ENCODE measurements at regions not wholly inside any gene's neighbourhood (a gene's known extent, or its start where the extent isn't known, plus 50 kb on each side); places are given as distances from the start of the nearest gene placed in this dataset.
"Not testable (repeated sequence)": the region's sequence is repeated elsewhere in the genome, so short reads cannot be mapped to it uniquely, and the experiment has no call there.

DNA sequence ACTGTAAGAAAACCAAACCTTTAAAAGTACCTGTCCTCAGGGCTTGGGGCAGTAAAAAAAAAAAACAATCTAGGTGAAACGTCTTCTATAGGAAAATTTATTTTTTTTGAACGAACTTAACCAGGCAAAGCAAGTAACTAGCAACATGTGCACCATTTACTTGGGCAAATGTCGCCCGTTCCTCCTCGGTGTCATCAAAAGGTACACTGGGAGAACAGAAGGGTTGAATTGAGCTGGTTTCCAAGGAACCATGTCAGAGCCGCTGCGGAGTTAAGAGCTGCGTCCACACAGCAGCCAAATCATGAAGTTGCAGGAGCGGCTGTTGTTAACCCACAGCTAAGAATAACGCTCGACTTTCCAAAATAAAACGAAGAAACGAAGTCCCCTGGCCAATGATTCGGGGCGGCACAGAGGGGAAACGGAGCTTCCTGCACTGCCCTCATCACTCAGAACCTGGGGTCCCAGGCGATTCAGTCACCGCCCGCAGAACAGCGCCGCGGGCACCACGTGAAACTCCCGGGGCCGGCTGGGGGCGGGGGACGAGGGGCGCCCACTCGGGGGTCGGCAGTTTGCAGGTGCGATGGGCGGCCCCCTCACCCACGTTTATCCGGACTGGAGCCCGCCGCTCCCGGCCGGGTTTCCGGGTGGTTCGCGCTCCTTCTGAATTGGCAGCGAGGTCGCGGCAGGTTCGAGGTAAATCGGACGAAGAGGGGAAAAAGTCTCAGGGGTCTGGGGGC, 53.6 kb upstream of the PLGLB1 start:
- DNase-seq: not testable (repeated sequence)

DNA sequence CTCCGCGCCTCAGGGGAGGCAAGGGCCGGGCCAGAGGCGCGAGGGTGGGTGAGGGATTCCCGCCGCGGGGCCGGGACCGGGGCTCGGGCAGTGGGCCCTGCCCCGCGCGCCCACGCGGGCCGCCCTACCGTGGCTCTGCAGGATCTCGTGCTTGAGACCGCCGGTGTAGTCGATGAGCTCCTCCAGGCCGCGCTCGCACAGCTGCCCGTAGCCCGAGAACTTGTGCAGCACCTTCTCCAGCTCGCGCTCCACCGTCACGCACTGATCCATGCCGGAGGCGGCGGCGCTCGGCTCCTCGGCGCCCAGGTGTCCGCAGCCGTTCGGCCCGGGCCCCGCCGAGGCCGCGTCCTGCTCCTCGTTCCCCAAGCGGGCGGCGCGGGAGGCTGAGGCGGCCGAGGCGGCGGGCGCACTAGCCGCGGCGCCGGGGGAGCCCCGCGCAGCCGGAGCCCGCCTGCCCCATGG, 54.2 kb upstream of the PLGLB1 start:
- DNase-seq: peak; percentile 37

- DNase-seq: peak; percentile 91
These were observed 54.8 kb upstream of the PLGLB1 start for GRCh38 chr2:87076253-87077123.

GRCh38 chr2:87077124-87077446, 55.4 kb upstream of the PLGLB1 start:
- DNase-seq: not testable (repeated sequence)

- not testable (repeated sequence) for DNase-seq
These were observed 60.1 kb upstream of the PLGLB1 start for GRCh38 chr2:87081727-87082126.

- not testable (repeated sequence) for DNase-seq
These were observed 66.4 kb upstream of the PLGLB1 start for GRCh38 chr2:87088079-87088478.

- DNase-seq: not testable (repeated sequence)
These were observed 67.8 kb upstream of the PLGLB1 start for GRCh38 chr2:87089401-87089800.

DNA sequence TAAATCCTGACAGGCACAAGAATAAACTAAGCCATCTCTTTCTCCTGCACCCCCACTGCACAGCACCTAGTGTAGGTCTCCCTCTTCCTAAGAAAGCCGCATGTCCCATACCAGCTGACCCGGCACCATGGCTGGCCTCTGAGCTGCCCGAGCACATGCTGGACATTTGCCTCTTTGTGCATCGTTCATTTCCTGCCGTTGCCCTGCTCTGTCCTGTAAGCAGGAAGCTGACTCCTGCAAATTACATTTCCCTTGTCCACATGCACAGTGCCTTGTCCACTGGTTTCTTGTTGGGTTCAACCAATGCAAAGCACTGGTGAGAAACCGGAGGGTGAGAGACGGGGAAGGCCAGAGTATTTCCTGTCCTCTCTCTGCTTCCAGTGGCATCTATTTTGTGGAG, 71.6 kb upstream of the PLGLB1 start:
- not testable (repeated sequence) for DNase-seq

GRCh38 chr2:87093937-87094529, 72.4 kb upstream of the PLGLB1 start:
- not testable (repeated sequence) for DNase-seq

GRCh38 chr2:87095804-87096203, 74.2 kb upstream of the PLGLB1 start:
- DNase-seq: peak; percentile 29

DNA sequence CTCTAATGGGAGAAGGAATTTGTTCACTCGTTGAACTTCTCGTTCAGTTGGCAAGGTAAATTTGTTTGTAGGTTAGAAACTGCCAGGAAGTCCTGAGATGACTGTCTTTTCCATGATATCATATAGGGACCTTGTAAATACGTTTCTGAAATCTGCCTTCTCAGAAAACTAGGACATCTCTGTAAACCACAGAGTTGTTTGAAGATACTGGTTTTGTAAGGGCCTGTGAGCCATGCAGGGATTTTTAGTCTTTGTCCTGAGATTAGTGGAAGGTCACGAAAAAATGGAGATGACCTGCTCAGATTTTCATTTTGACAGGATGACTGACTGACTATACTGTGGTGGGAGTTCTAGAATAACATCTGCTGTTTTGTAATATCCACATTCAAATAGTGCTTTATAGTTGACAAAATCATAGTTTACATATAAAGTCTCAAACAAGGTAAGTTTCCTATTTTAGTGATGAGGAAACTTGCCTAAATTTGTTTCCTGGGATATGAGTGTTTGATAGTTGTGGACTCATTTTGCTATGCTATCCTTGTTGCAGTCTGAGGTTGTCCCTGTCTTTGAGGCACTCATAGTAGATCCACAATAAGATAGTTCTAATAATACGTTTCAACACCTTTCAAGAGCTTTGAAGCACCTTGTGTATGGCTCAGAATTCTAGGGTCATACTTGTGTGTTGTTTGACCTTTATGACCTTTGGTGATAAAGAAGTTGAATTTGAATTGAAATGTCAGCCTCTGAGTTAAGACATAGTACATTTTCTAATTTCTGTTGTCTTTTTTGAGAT, 107.3 kb upstream of the PLGLB1 start:
- DNase-seq: not testable (repeated sequence)

- not testable (repeated sequence) for DNase-seq
These were observed 110.9 kb upstream of the PLGLB1 start for GRCh38 chr2:87132577-87132976.

DNA sequence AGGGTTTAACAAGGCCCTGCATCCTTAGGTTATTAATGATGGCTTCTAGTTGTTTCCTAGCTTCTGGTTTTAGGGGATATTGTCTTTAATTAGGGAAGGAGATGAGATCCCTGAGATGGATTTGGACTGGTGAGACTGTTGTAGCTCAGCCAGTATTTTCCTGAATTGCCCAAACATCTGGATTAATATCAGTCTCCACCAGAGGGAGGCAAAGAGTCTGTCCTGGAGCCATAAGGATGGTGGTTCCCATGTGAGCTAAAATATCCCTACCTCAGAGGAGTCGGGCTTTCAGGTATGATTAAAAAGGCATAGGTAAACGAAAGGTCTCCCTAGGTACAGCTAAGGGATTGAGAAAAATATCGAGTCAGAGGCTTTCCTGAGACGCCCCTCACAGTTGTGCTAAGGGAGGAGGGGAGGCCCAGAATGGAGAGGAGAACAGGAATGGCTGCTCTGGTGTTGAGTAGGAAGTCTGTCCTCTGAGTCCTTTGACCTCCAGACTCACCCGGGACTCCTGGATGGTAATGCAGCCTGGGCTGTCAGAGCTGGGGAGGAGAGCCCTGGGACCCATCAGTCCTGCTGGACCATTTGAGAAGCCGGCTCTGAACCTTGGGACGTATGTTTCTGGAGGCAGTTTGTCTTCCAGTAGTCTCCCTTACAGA, 130.3 kb upstream of the PLGLB1 start:
- not testable (repeated sequence) for DNase-seq

- not testable (repeated sequence) for DNase-seq
These were observed 152.8 kb upstream of the PLGLB1 start for GRCh38 chr2:87174454-87174853.

- DNase-seq: not testable (repeated sequence)
These were observed 161.7 kb upstream of the PLGLB1 start for GRCh38 chr2:87183373-87183772.

- DNase-seq: not testable (repeated sequence)
These were observed 162.6 kb upstream of the PLGLB1 start for GRCh38 chr2:87184260-87184659.

GRCh38 chr2:87189214-87189613, 167.6 kb upstream of the PLGLB1 start:
- DNase-seq: not testable (repeated sequence)

GRCh38 chr2:87193336-87193735, 171.7 kb upstream of the PLGLB1 start:
- DNase-seq: not testable (repeated sequence)

GRCh38 chr2:87194254-87194999, 172.8 kb upstream of the PLGLB1 start:
- not testable (repeated sequence) for DNase-seq

GRCh38 chr2:87196720-87197388, 175.2 kb upstream of the PLGLB1 start:
- DNase-seq: not testable (repeated sequence)

DNA sequence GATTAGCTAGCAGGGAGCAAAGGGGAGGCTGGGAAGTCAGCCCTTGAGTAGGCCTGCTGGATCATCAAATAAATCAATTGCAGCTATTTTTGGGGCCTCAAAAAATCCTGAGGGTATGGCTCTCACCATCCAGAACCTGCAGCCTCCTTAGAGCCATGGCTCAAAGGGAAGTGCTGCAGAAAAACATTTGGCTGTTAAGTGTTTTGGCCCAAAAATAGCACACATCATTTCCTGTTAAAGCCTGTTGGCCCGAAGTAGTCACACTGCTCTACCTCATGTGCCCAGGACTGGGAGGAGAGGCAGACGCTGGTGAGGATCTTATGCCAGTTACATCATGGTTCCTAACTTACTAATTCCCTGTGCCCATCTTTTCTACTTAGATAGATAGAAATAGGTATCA, 176.8 kb upstream of the PLGLB1 start:
- DNase-seq: not testable (repeated sequence)

Measured in fibroblast of skin of right quadriceps (primary cell).